Omental fat pad (tissue), 3 donors: ENCODE measurements at regions not wholly inside any gene's neighbourhood (a gene's known extent, or its start where the extent isn't known, plus 50 kb on each side); places are given as distances from the start of the nearest gene placed in this dataset.
A peak's percentile ranks its signal among the peaks of the same experiment; 100 is the strongest.
"Not testable (repeated sequence)": the region's sequence is repeated elsewhere in the genome, so short reads cannot be mapped to it uniquely, and the experiment has no call there.

ENCODE experiments used
- ATAC-seq: fragments of 150-250 bp; one replicate; pipeline ENCODE4 v1.9.1; 2016; ENCODE audit warnings: mild to moderate bottlenecking, moderate library complexity; ENCODE audit not compliant: low FRiP score
- DNase-seq: peaks from one replicate; pipeline ENCODE4 v3.0.0-alpha.2; 2019; ENCODE audit warnings: low spot score
- CTCF ChIP-seq, 3 donors: fragments of 450-650 bp; IDR thresholded peaks; one replicate each; pipeline ENCODE4 v1.5.1; 2016 to 2017; ENCODE audit warnings: antibody characterized with exemption in 3 of 3, mild to moderate bottlenecking in 3 of 3, moderate library complexity in 2 of 3

DNA sequence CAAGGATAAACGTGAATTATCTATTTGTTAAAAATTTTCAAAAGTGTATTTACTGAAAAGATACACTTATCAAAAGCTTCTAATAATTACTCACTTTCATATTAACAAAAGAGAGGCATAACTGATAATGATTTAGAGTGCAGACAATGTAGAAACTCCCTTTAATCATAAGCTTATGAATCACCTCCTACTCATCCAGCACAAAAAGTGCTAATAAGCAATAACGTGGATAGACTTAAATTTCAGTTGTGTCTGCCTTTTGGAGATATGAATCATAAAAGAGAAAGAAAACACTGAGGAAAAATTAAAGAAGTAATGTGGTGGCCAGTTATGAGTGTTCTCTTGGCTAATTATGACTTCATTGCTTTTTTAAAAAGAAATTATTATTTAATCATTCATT, 827.6 kb upstream of the B3GALT2 start:
- no peak for TF ChIP-seq CTCF (IDR thresholded peaks at IDR 0.05)
- ATAC-seq (peak; percentile 73), DNase-seq (no peak)

DNA sequence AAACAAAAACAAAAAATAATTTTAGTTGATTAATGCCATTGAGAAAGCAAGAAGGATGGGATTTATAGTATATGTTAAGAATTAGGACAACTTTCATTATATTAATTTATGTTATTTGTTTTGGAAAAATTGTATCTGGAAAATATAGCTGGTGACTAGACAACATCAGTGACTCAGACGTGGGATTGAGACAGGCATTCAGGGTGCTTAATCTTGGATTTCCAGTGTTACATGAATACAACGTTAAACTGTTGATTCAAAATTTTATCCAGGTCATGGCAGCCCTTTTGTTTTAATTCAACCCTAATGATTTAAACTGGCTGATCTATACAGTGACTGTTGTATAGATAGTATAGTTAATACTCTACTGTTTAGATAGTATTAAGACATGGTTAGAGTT, 827.1 kb upstream of the B3GALT2 start:
- TF ChIP-seq CTCF (IDR thresholded peaks at IDR 0.05): no peak
- ATAC-seq: peak; percentile 68
- no peak for DNase-seq

GRCh38 chr1:194004146-194004545, 817.7 kb upstream of the B3GALT2 start:
- DNase-seq: no peak
- ATAC-seq: no peak
- no peak for TF ChIP-seq CTCF (IDR thresholded peaks at IDR 0.05)

DNA sequence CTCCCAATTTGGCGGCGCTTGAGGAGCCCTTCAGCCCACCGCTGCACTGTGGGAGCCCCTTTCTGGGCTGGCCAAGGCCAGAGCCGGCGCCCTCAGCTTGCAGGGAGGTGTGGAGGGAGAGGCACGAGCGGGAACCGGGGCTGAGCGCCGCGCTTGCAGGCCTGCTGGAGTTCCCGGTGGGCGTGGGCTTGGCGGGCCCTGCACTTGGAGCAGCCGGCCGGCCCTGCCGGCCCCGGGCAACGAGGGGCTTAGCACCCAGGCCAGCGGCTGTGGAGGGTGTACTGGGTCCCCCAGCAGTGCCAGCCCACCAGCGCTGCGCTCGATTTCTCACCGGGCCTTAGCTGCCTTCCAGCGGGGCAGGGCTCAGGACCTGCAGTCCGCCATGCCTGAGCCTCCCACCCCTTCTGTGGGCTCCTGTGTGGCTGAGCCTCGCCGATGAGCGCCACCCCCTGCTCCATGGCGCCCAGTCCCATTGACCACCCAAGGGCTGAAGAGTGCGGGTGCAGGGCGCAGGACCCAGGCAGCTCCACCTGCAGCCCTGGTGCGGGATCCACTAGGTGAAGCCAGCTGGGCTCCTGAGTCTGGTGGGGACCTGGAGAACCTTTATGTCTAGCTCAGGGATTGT, 815.4 kb upstream of the B3GALT2 start:
- not testable (repeated sequence) for ATAC-seq, DNase-seq

GRCh38 chr1:193988885-193989284, 802.5 kb upstream of the B3GALT2 start:
- ATAC-seq (no peak), DNase-seq (no peak)
- no peak for TF ChIP-seq CTCF (IDR thresholded peaks at IDR 0.05)

DNA sequence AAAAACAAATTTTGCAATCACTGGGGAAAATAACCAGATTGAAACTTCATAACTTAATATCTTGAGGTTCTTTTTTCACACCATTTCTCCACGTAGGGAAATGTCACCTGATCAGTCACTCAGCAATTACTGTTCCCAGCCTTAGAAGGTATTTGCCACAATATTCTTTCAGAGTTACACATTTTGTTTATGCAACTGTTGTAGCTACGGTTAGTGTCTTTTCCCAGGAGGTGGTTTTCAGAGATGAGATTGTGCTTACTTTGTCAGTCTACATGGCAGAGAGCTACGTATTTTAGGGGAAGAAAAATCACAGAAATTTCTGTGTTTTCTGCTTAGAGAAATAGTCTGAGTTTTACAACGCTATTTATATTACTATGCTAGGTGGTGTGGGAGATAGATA, 792.8 kb upstream of the B3GALT2 start:
- DNase-seq (no peak), ATAC-seq (no peak)
- no peak for TF ChIP-seq CTCF (IDR thresholded peaks at IDR 0.05)

DNA sequence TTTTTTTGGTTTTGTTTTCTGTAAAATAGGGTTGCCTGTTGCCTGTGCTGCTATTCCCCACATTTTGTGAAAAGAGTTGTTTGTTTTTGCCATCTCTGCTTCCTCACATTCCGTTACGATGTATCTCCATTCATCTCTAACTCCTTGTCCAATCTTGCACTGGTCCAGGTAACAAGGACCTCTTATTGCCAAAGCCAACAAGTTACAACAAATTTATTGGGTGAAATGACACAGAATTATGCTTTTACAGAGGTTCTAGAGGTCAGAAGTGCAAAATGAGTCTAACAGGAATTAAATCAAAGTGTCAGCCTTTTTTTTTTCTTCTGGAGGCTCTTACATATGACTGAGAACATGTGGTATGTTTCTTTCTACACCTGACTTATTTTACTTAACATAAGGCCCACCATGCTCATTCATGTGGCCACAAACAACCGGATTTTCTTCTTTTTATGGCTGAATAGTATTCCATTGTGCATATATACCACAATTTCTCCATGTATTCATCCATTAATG, 787.9 kb upstream of the B3GALT2 start:
- ATAC-seq: no peak
- DNase-seq: no peak
- no peak for TF ChIP-seq CTCF (IDR thresholded peaks at IDR 0.05)
